C4-2B (cell line): ENCODE measurements at regions not wholly inside any gene's neighbourhood (a gene's known extent, or its start where the extent isn't known, plus 50 kb on each side); places are given as distances from the start of the nearest gene placed in this dataset.

Experiments used
- H3K27ac ChIP-seq: fragments of 450-650 bp; 2 replicates; pipeline ENCODE4 v1.5.1; 2017
- CTCF ChIP-seq: fragments of 450-650 bp; conservative IDR thresholded peaks from 2 replicates; pipeline ENCODE4 v1.5.1; 2017; ENCODE audit warnings: mild to moderate bottlenecking
- ZFX ChIP-seq: fragments of 450-650 bp; IDR thresholded peaks from 2 replicates; pipeline ENCODE4 v1.6.1; 2017

- no peak overlapping the region for H3K27ac ChIP-seq
- TF ChIP-seq CTCF: no peak
- TF ChIP-seq ZFX: no peak
These were observed 588.2 kb upstream of the ADGRL3 start for GRCh38 chr4:60611762-60612496.

GRCh38 chr4:60617731-60618130 is 582.4 kb upstream of the ADGRL3 start:
- TF ChIP-seq ZFX (no peak), CTCF (no peak)
- H3K27ac ChIP-seq: no peak overlapping the region

- TF ChIP-seq ZFX (no peak), CTCF (no peak)
- H3K27ac ChIP-seq: no peak overlapping the region
These were observed 580.4 kb upstream of the ADGRL3 start for GRCh38 chr4:60619531-60620305.

- TF ChIP-seq CTCF (no peak), ZFX (no peak)
- no peak overlapping the region for H3K27ac ChIP-seq
These were observed 562.1 kb upstream of the ADGRL3 start for GRCh38 chr4:60637976-60638375.

GRCh38 chr4:60648774-60649173 is 551.4 kb upstream of the ADGRL3 start:
- TF ChIP-seq ZFX (no peak), CTCF (no peak)
- no peak overlapping the region for H3K27ac ChIP-seq

GRCh38 chr4:60652933-60653332 is 547.2 kb upstream of the ADGRL3 start:
- no peak for TF ChIP-seq CTCF
- no peak for TF ChIP-seq ZFX
- no peak overlapping the region for H3K27ac ChIP-seq

- no peak overlapping the region for H3K27ac ChIP-seq
- TF ChIP-seq ZFX (no peak), CTCF (no peak)
These were observed 544.8 kb upstream of the ADGRL3 start for GRCh38 chr4:60655356-60655755.
